BJ (cell line): ENCODE measurements at regions not wholly inside any gene's neighbourhood (a gene's known extent, or its start where the extent isn't known, plus 50 kb on each side); places are given as distances from the start of the nearest gene placed in this dataset.

Experiments
- CTCF ChIA-PET: fragments of 350-600 bp; formaldehyde crosslinking; extraction: SDS; loops from one replicate; lab custom pipeline; 2021; ENCODE audit warnings: antibody characterized with exemption, inconsistent platforms; lab: Yijun Ruan, JAX
- POLR2A ChIA-PET: fragments of 300-600 bp; sonication (Branson Sonifier 250); formaldehyde crosslinking; extraction: SDS; loops from one replicate; lab custom pipeline; 2021; ENCODE audit warnings: antibody characterized with exemption; lab: Charles Lee
- DNase-seq: peaks from one replicate; pipeline ENCODE4 v3.0.0-alpha.2; 2011; ENCODE audit warnings: low read depth
- H3K27me3 ChIP-seq: 2 replicates; pipeline ENCODE4 v1.6.0; 2011; ENCODE audit warnings: low read length; ENCODE audit not compliant: control insufficient read depth, insufficient read depth
- H3K36me3 ChIP-seq: 2 replicates; pipeline ENCODE4 v1.5.1; 2011; ENCODE audit warnings: low read length; ENCODE audit not compliant: control insufficient read depth, insufficient read depth
- H3K4me3 ChIP-seq: 2 replicates; pipeline ENCODE4 v1.5.1; 2011; ENCODE audit warnings: low read depth, mild to moderate bottlenecking, control low read depth, low read length
- CTCF ChIP-seq: IDR thresholded peaks from 2 replicates; pipeline ENCODE4 v1.5.1; 2011; ENCODE audit warnings: low read depth, mild to moderate bottlenecking, control low read depth, inconsistent platforms, low read length, moderate library complexity; ENCODE audit not compliant: insufficient read depth

GRCh38 chr10:64054392-64054791 lies 533.2 kb downstream of the REEP3 start:
- H3K4me3 ChIP-seq = no peak overlapping the region
- H3K27me3 ChIP-seq = no peaks in the 10 kb centered on the region
- no peaks in the 10 kb centered on the region for H3K36me3 ChIP-seq
- CTCF ChIA-PET = no interaction called here
- POLR2A ChIA-PET = no interaction called here
- DNase-seq = no peak
- TF ChIP-seq CTCF = no peak

DNA sequence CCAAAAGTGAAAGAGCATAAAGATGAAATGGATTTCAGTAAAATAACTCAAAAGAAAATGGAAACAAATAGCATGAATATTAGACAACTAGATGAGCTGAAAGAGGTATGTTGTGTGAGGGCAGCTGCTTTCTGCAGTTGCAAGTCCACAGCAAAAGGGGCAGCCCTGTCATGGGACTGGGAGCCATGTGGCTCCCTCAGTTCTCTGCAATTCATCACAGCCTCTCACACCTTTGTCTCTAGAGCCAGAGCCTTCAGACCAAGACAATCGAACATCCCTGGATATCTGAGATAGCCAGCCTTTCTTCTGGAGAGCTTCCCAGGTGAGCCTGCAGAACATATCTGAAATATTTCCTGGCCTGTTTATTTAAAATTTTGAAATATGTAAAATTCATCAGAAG lies 538.7 kb downstream of the REEP3 start:
- no peak for TF ChIP-seq CTCF
- POLR2A ChIA-PET = no interaction called here

DNA sequence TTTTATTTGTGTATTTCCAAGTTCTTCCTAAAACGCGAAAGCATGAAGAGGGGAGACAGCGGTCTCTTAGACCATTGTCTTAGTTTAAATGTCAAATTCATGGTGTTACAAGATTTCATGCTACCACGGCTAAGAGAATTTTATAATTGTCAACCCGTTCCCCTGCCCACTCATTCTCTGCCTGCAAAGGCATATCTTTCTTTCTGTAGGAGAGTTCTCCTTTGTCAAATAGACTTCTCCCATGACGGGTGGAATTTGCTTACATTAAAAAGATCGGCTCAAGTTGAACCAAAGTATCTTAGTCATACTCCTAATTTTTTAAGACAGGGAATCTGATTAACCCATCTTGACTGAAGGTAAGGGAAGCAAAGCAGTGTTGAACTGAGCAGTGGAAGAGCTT lies 539.2 kb downstream of the REEP3 start:
- POLR2A ChIA-PET = no interaction called here
- CTCF ChIA-PET = no interaction called here
- H3K27me3 ChIP-seq = no peaks in the 10 kb centered on the region

More for the DNA sequence above, 538.7 kb downstream of the REEP3 start:
- no peak for DNase-seq
- Histone ChIP-seq H3K4me3 (no peak overlapping the region), H3K36me3 (no peaks in the 10 kb centered on the region), H3K27me3 (no peaks in the 10 kb centered on the region)
- CTCF ChIA-PET = no interaction called here

GRCh38 chr10:64062793-64063192 lies 541.6 kb downstream of the REEP3 start:
- Histone ChIP-seq H3K36me3 (no peaks in the 10 kb centered on the region), H3K27me3 (no peaks in the 10 kb centered on the region), H3K4me3 (no peak overlapping the region)
- no peak for TF ChIP-seq CTCF
- ChIA-PET CTCF (interaction anchor here (1.0 kb wide), 1 partner anchor 21 kb away, joined by 3 read pairs; no protein-coding TSS in a partner anchor), POLR2A (no interaction called here)
- DNase-seq = no peak

More for the DNA sequence above, 539.2 kb downstream of the REEP3 start:
- DNase-seq = no peak
- Histone ChIP-seq H3K36me3 (no peaks in the 10 kb centered on the region), H3K4me3 (no peak overlapping the region)
- TF ChIP-seq CTCF = no peak

GRCh38 chr10:64067009-64067606 lies 545.9 kb downstream of the REEP3 start:
- no peaks in the 10 kb centered on the region for H3K27me3 ChIP-seq
- POLR2A ChIA-PET = no interaction called here
- no peak for DNase-seq
- H3K36me3 ChIP-seq = no peaks in the 10 kb centered on the region
- no peak for TF ChIP-seq CTCF
- CTCF ChIA-PET = no interaction called here
- H3K4me3 ChIP-seq = no peak overlapping the region
